K562 (cell line): ENCODE measurements at regions not wholly inside any gene's neighbourhood (a gene's known extent, or its start where the extent isn't known, plus 50 kb on each side); places are given as distances from the start of the nearest gene placed in this dataset.

ENCODE experiments used
- ATAC-seq: fragments of 200-7000 bp; cut with Tn5 transposase; 3 replicates; pipeline ENCODE4 v1.9.1; 2020; ENCODE audit warnings: moderate library complexity
- BruUV-seq: library from RNA; stranded (reverse); fragments of 400-500 nt; replicated peaks from 2 replicates; lab custom pipeline; 2021; lab: Mats Ljungman, UMichigan
- CTCF ChIA-PET: fragments of 300-600 bp; formaldehyde crosslinking; extraction: SDS; loops from one replicate; lab custom pipeline; 2021; ENCODE audit warnings: low intra/inter-chr PET ratio; lab: Yijun Ruan, JAX
- POLR2A ChIA-PET: fragments of 300-600, 350-650 bp; sonication (Branson Sonifier 250); formaldehyde crosslinking; extraction: SDS; loops from one replicate; lab custom pipeline; 2021; ENCODE audit warnings: antibody characterized with exemption, inconsistent platforms; lab: Yijun Ruan, JAX
- DNase-seq, 4 experiments: peaks; one replicate each; pipeline versions ENCODE4 v3.0.0 to v3.0.0-alpha.2; 2011 to 2018; ENCODE audit warnings: low spot score in 3 of 4, mixed read lengths in 3 of 4; ENCODE audit errors: extremely low read depth in 1 of 4
- FAIRE-seq: peaks from 2 replicates; lab custom pipeline; 2011; peaks lifted over from hg19 to GRCh38; lab: Jason Lieb, UNC
- H2AFZ ChIP-seq: 2 replicates; pipeline ENCODE4 v1.6.0; 2011; ENCODE audit warnings: low read depth, low read length, control low read depth, inconsistent platforms
- H3K27ac ChIP-seq: fragments of 200-600 bp; 3 replicates; pipeline ENCODE4 v1.8.0; 2011; ENCODE audit warnings: low read depth, mild to moderate bottlenecking, control low read depth, inconsistent platforms, low read length, moderate library complexity, mixed read lengths; ENCODE audit errors: extremely low read depth
- H3K27me3 ChIP-seq, 2 experiments: fragments of 300-600 bp in 1 of 2; 2 replicates in 1 of 2; 3 replicates in 1 of 2; pipeline versions ENCODE4 v1.6.0 to v1.8.0; 2011; ENCODE audit warnings: inconsistent platforms in 2 of 2, low read length in 2 of 2, mild to moderate bottlenecking in 1 of 2, mixed read lengths in 1 of 2, moderate library complexity in 1 of 2; ENCODE audit not compliant: control insufficient read depth in 2 of 2, insufficient read depth in 2 of 2
- H3K36me3 ChIP-seq: fragments of 300-600 bp; 3 replicates; pipeline ENCODE4 v1.8.0; 2011; ENCODE audit warnings: mild to moderate bottlenecking, low read length, inconsistent platforms; ENCODE audit not compliant: control insufficient read depth, insufficient read depth
- H3K4me1 ChIP-seq, 2 experiments: fragments of 200-600 bp in 1 of 2; replicated peaks in 1 of 2; 2 replicates in 1 of 2; 3 replicates in 1 of 2; pipeline versions ENCODE4 v1.5.1 to v1.8.0; 2011; ENCODE audit warnings: inconsistent platforms in 2 of 2, low read length in 2 of 2, mild to moderate bottlenecking in 1 of 2, mixed read lengths in 1 of 2, moderate library complexity in 1 of 2; ENCODE audit not compliant: control insufficient read depth in 2 of 2, insufficient read depth in 2 of 2
- H3K4me2 ChIP-seq: 2 replicates; pipeline ENCODE4 v1.6.1; 2011; ENCODE audit warnings: low read length, control low read depth, inconsistent platforms, mixed read lengths; ENCODE audit not compliant: insufficient read depth
- H3K4me3 ChIP-seq: fragments of 200-600 bp; sonication (generic), shearing (Covaris generic); 2 replicates; pipeline ENCODE4 v1.5.1; 2016; ENCODE audit warnings: control low read depth, inconsistent platforms
- H3K79me2 ChIP-seq: fragments of 200-600 bp; 3 replicates; pipeline ENCODE4 v1.8.0; 2011; ENCODE audit warnings: low read length, inconsistent platforms; ENCODE audit not compliant: control insufficient read depth, insufficient read depth
- H3K9ac ChIP-seq, 2 experiments: 2 replicates each; pipeline versions ENCODE4 v1.6.0 to v1.6.1; 2011; ENCODE audit warnings: low read depth in 2 of 2, low read length in 2 of 2, control low read depth in 1 of 2, inconsistent platforms in 1 of 2, mild to moderate bottlenecking in 1 of 2, mixed read lengths in 1 of 2; ENCODE audit not compliant: insufficient read depth in 1 of 2
- H3K9me1 ChIP-seq: one replicate; pipeline ENCODE4 v1.6.0; 2011; ENCODE audit warnings: inconsistent platforms, mild to moderate bottlenecking, low read length, moderate library complexity; ENCODE audit not compliant: control insufficient read depth, insufficient read depth
- H3K9me3 ChIP-seq: replicated peaks from 2 replicates; pipeline ENCODE4 v1.5.1; 2011; ENCODE audit warnings: low read depth, low read length, inconsistent platforms; ENCODE audit not compliant: control insufficient read depth, insufficient read depth
- H4K20me1 ChIP-seq: replicated peaks from 2 replicates; pipeline ENCODE4 v1.6.1; 2011; ENCODE audit warnings: low read length, inconsistent platforms, mixed read lengths; ENCODE audit not compliant: control insufficient read depth, insufficient read depth
- AFF1 ChIP-seq, 2 experiments: fragments of 450-650 bp; IDR thresholded peaks; 2 replicates each; pipeline ENCODE4 v1.6.1; 2018; ENCODE audit warnings: mild to moderate bottlenecking in 2 of 2, low read depth in 1 of 2; ENCODE audit not compliant: partially characterized antibody in 2 of 2
- CBX2 ChIP-seq: fragments of 200-600 bp; sonication (generic); IDR thresholded peaks from one replicate; pipeline ENCODE4 v1.6.1; 2012; ENCODE audit warnings: mild to moderate bottlenecking, low read length, inconsistent platforms; ENCODE audit not compliant: insufficient read depth, poor library complexity, severe bottlenecking
- ELF4 ChIP-seq: fragments of 450-650 bp; formaldehyde crosslinking; IDR thresholded peaks from 2 replicates; pipeline ENCODE4 v1.4.0; 2022; ENCODE audit warnings: missing genetic modification characterization
- NFE2L1 ChIP-seq: fragments of 450-650 bp; IDR thresholded peaks from 2 replicates; pipeline ENCODE4 v1.6.1; 2016; ENCODE audit warnings: missing genetic modification characterization, low read depth, mild to moderate bottlenecking, missing compliant biosample characterization, moderate library complexity, borderline replicate concordance
- PHB2 ChIP-seq: fragments of 450-650 bp; IDR thresholded peaks from 2 replicates; pipeline ENCODE4 v1.6.1; 2017; ENCODE audit warnings: low read depth
- RBFOX2 ChIP-seq: fragments of 200-400 bp; formaldehyde crosslinking; IDR thresholded peaks from 2 replicates; pipeline ENCODE4 v1.6.1; 2017; ENCODE audit warnings: low read depth, mild to moderate bottlenecking, low read length, moderate library complexity
- SNRNP70 ChIP-seq: fragments of 200-400 bp; formaldehyde crosslinking; optimal IDR thresholded peaks from 2 replicates; pipeline ENCODE3; 2017; ENCODE audit warnings: low read depth, low read length
- STAT5B ChIP-seq: fragments of 250-450 bp; sonication (Bioruptor Pico); IDR thresholded peaks from 2 replicates; pipeline ENCODE4 v1.8.0; 2021; ENCODE audit warnings: mild to moderate bottlenecking, inconsistent platforms
- ZBTB43 ChIP-seq: sonication (generic); formaldehyde crosslinking; IDR thresholded peaks from 2 replicates; pipeline ENCODE4 v1.8.0; 2023; ENCODE audit warnings: mild to moderate bottlenecking, missing genetic modification reagents
- ZNF274 ChIP-seq: IDR thresholded peaks from 2 replicates; pipeline ENCODE4 v1.6.1; 2011; ENCODE audit warnings: low read depth, mild to moderate bottlenecking, low read length, moderate library complexity, borderline replicate concordance
- WGBS: fragments of 100-300 bp; shearing (Covaris generic); methylation state at CpG from one replicate; pipeline ENCODE4 v1.1.6; 2016; ENCODE audit warnings: low coverage, mixed read lengths; ENCODE audit not compliant: insufficient coverage; ENCODE audit errors: missing lambda C conversion rate; 5-methylcytosine and 5-hydroxymethylcytosine counted together
- in situ Hi-C: fragments of 300-500 bp; cut with MboI; formaldehyde crosslinking; loops from 4 replicates; pipeline ENCODE4 v1.15.0; 2018; ENCODE audit warnings: inconsistent platforms, mixed read lengths
- intact Hi-C: fragments of 100-400 bp; cut with micrococcal nuclease; formaldehyde crosslinking; loops from 2 replicates; pipeline ENCODE4 v1.14.2; 2022
- TF ChIP-seq, protein P1 (sequence below): sonication (generic); formaldehyde crosslinking; IDR thresholded peaks from 2 replicates; pipeline ENCODE4 v1.8.0; 2022; ENCODE audit warnings: mild to moderate bottlenecking, missing genetic modification reagents

DNA sequence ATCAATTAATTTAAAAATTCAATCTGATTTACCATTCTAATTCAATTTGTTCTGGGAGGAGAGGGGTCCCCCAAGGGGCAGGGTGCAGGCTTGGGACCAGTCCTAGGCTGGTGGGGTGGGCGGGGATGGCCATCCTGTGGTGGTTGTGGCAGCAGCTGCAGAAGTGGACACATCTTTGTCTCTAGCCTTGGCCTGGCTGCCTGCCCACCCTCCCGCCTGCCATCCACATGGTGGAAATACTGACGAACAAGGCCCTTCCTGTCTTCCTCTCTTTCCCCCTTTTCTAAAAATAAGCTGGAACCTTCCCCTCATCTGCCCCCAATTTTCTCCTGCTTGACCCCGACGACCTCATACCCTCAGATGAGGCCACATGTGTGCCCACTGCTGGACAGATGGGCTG, 130.9 kb downstream of the FOXD2 start:
- Histone ChIP-seq H3K9me3 (no peaks in the 10 kb centered on the region), H3K4me3 (no peak overlapping the region), H4K20me1 (peaks cover 6% of the 10 kb centered on the region; the same call in 1 of the 2 replicates), H3K27ac (no peak overlapping the region), H3K79me2 (no peaks in the 10 kb centered on the region), H2AFZ (no peak overlapping the region), H3K9me1 (no peaks in the 10 kb centered on the region), H3K4me1 (no peaks in the 10 kb centered on the region), H3K9ac (no peak overlapping the region), H3K4me2 (no peak overlapping the region), H3K36me3 (no peaks in the 10 kb centered on the region), H3K27me3 (peaks cover 20 to 55% of the 10 kb centered on the region in 2 experiments; a peak in 4 of 5 replicates)
- in situ Hi-C loops (no loop called here), intact Hi-C loops (no loop called here)
- no peak for FAIRE-seq
- CTCF ChIA-PET, result no interaction called here
- DNase-seq, result no peak
- WGBS, result 0% methylated on average over 5 of the region's 5 CpGs
- no TSS peak for BruUV-seq
- no peak for ATAC-seq
- POLR2A ChIA-PET, result interaction anchor here (1.1 kb wide), 1 partner anchor 8 kb away, joined by 4 read pairs; no protein-coding TSS in a partner anchor
- no peak for TF ChIP-seq SNRNP70
- no peak for TF ChIP-seq CBX2
- TF ChIP-seq, protein P1, sequence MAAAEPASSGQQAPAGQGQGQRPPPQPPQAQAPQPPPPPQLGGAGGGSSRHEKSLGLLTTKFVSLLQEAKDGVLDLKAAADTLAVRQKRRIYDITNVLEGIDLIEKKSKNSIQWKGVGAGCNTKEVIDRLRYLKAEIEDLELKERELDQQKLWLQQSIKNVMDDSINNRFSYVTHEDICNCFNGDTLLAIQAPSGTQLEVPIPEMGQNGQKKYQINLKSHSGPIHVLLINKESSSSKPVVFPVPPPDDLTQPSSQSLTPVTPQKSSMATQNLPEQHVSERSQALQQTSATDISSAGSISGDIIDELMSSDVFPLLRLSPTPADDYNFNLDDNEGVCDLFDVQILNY, result no peak
- TF ChIP-seq PHB2, result no peak
- no peak for TF ChIP-seq ELF4 (CRISPR knock-in tag)
- TF ChIP-seq ZNF274, result no peak
- TF ChIP-seq NFE2L1 (tag), result no peak
- no peak for TF ChIP-seq RBFOX2
- no peak for TF ChIP-seq ZBTB43 (CRISPR knock-in tag)
- TF ChIP-seq STAT5B (CRISPR knock-in tag), result no peak
- no peak for TF ChIP-seq AFF1 (IDR thresholded peaks at IDR 0.05; ENCODE audit: low read depth in 1 of 2, partially characterized antibody in 2 of 2)
- TF ChIP-seq, all 486 proteins: peak for 0
